CMK (cell line): ENCODE measurements at regions not wholly inside any gene's neighbourhood (a gene's known extent, or its start where the extent isn't known, plus 50 kb on each side); places are given as distances from the start of the nearest gene placed in this dataset.

Experiments
- DNase-seq: peaks from one replicate; pipeline ENCODE4 v3.0.0-alpha.2; 2010; ENCODE audit warnings: low read depth

DNA sequence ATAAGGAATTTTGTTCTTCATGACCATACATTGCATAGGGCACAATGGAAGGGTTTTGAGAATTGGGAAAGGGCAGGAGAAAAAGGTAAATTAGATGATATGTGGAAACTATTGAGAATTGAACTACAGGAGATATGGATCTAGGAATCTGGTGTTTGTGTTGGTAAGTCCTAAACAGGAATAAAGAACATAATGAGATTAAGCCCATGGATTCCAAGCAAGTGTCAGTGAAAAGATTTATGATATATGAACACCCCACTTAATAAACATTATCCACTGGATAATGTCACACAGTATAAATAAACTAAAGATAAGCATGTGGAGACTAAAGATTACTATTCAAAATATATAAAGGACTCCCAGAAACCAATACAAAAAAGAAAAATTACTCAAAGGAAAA lies 98.2 kb downstream of the TNFSF18 start:
- no peak for DNase-seq

GRCh38 chr1:172954476-172955150 lies 96.1 kb downstream of the TNFSF18 start:
- no peak for DNase-seq

GRCh38 chr1:172955161-172955815 lies 95.5 kb downstream of the TNFSF18 start:
- no peak for DNase-seq

- no peak for DNase-seq
Measured at GRCh38 chr1:172956871-172957270, 93.9 kb downstream of the TNFSF18 start.

DNA sequence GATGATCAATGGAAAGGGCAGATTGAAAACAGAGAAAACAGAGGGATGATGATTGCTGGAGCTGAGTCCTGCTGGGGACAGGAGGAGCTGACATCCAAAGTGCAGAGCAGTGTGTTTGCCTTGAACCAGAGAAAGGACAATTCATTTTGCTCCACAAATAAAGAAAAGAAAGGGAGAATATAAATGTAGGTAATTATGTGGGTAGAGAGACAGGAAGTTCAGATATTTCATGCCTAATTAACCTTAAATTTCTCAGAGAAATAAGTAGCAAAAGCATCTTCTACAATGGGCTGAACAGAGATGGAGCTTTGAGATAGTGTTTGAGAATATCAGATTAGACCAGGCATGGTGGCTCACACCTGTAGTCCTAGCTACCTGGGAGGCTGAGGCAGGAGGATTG lies 93.2 kb downstream of the TNFSF18 start:
- DNase-seq = no peak

GRCh38 chr1:172959571-172959970 lies 91.2 kb downstream of the TNFSF18 start:
- no peak for DNase-seq

- DNase-seq = no peak
Measured at GRCh38 chr1:172960019-172960418, 90.7 kb downstream of the TNFSF18 start.

DNA sequence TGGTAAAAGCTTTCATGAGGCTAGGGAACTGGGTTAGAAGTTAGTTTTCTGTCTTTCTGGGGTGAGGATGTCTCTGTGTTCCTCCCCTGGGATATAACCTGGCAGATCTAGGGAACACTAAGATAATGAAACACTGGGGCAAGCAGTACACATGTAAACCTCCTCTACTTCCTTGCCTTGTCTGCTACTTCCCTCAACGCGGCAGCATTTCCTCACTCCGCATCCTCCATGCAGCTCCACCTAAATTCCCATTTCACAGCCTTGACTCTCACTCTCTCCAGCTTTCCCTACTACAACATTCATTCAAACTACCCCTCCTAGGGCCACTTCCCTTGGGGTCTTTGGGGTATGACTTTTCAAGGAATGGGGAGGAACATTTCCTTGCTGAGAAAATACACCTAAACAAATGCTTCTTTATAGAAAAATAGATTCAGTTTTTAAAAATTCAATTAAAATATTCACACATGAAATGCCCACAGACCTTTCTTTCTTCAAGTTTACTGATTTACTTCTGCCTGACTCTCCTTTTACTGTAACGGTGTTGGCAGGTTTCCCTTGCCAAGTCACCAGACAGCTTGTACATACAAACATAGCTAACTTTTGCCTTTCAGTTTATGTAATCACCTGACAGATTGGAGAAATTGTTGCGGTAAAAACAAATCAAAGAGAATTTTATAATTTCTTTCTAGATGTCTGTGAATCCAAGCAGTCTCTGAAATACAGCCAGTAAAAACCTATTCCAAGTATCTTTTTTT lies 90.1 kb downstream of the TNFSF18 start:
- DNase-seq = no peak

DNA sequence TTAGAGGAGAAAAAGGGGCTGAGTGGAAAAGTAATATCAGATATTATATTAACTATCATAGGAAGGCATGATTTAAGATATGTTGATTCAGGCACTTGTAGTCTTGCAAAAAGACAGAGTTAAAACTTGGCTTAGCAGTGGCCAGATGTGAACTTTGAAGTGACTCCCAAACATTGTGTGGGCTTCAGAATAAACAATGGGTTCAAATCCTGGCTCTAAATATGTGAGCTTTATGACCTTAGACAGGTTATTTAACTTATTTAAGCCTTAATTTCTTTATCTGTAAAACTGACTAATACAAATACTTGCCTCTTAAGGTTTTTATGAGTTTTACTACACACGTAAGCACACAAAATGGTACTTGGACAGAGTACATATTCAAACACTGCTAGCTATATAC lies 85.9 kb downstream of the TNFSF18 start:
- no peak for DNase-seq

- no peak for DNase-seq
Measured at GRCh38 chr1:172966844-172967540, 83.7 kb downstream of the TNFSF18 start.

- no peak for DNase-seq
Measured at GRCh38 chr1:172967936-172968335, 82.8 kb downstream of the TNFSF18 start.

GRCh38 chr1:172969611-172970010 lies 81.1 kb downstream of the TNFSF18 start:
- no peak for DNase-seq

DNA sequence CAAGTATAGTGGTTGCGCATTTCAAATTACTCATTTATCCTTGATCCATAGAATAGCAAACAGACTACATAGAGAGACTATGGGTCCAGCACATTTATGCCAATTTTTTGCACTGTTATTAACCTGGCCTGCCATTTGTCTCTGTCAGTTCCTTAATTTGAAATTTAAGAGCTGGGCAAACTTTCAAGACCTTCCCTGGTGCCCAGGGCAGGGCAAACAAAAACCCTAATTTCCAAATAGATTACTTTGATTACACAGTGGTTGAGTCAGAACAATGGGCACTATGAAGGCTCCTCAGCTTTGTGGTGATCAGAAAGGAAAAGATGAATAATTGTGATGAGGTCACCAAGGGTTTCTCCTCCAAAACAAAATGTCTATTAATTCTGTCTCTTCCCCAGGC lies 80.6 kb downstream of the TNFSF18 start:
- no peak for DNase-seq

DNA sequence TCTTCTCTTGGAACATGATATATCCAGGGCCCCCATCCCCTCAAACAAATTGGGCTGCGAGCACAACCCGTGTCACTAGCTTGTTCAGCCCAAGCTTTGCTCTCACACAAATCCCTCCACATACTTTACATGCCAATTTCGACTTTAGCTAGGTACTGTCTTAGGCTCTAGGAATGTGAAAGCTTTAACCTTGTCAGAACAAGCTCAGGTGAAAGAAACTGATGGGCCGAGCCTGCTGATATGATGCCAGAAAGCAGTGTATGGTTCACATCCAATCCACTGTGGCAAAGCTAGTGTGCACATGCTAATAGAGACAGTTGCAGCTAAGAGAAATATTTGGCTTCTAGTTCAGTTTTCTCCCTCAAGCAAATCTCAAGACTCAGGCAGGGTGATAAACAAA lies 79.5 kb downstream of the TNFSF18 start:
- DNase-seq = no peak

DNA sequence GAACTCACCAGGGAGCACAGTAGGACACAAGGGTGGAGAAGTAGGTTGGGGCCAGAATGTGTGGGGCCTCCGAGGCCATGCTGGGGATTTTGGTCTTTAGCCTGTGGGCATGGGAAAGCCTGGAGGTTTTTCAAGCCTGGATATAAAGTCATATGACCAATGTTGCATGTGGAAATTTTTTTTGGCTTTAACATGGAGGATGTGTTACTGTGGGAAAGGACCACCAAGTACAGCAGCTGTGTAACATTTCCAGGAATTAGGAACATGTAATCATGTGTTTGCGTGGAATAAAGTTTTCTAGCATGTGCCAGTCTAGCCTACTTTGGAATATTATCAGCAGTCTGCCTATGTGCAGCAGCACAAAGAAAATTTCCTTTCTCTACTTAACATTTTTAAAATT lies 78.5 kb downstream of the TNFSF18 start:
- DNase-seq = no peak

- DNase-seq = no peak
Measured at GRCh38 chr1:172973424-172973823, 77.3 kb downstream of the TNFSF18 start.

DNA sequence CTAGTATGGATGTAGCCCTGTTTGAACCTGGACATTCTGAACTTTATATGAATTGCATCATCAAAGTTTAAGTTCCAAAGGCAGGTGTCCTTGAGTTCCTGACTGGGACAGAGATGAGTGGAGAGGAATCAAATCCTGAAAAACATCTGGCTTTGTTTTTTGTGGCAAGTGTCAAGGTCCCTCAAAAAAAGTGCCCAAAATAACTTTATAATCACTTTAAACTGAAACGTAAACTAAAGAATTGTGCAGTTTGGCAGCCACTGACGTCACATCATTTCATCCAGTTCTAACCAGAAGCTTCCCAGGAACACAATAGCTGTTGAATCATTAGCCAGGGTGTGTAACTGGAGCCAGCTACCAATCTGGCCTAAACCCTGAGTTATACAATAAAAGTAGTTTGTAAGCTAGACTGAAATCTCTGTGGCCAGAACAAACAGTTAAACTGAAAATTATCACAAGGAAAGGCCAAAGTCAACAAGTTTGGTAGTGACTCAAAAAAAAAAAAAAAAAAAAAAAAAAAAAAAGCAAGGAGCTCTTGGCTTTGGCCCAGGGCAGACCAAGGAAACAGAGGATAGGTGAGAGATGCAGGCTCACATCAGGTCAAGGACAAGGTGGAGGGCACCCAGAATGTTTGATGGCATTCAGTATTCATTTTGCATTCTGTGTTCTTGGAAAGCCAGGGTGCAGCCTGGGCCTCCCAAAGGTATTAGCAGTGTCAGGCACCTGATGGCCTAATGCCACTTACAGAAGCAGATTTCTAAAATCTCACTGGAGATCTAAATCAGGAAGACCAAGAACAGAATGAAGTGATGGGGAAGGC lies 74.3 kb downstream of the TNFSF18 start:
- no peak for DNase-seq

DNA sequence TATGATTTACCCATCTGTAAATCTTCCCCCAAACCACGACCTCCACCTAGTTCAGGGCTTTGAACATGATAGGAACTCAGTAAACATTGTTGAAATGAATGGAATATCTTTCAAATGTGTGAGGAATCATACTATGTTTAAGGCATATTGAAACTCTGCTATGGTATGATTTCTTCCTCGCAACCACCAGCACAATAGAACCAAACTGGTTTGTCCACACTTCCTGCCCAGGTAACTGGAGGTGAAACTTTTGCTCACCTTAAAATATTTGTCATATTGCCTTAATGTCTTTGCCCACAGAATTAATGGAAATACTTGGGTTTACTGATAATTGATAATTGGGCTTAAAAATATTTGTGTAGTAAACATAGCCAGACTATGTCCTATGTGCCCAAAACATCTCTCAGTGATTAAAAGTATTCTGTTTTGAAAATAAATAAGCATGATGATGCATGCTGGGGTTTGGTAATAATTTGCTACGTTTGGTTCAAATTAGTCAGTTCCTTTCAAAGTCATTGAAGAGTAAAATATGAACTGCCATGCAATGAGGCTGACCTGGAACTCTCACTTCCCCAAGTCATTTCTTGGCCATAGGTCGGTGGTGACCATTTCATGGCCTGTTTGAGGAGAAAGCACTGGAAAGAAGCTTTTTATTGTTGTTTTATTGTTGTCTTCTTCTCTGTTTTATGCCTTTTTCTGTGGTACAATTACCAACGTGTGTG lies 73.3 kb downstream of the TNFSF18 start:
- no peak for DNase-seq

DNA sequence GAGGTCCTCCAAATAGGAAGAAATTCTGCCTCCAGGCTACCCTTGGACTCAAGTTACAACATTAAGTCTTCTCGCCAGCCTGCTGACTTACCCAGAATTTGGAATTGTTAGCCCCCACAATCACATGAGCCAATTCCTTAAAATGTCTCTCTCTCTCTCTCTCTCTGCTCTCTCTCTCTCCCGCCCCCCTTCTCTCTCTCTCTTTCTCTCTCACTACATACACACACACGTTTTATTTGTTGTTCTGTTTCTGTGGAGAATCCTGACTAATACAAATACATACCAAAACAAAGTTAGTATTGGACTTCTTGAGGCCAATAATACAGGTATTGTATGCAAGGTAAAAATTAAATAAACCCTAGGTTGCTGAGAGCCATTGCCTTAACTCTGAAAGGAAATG lies 72.1 kb downstream of the TNFSF18 start:
- no peak for DNase-seq

DNA sequence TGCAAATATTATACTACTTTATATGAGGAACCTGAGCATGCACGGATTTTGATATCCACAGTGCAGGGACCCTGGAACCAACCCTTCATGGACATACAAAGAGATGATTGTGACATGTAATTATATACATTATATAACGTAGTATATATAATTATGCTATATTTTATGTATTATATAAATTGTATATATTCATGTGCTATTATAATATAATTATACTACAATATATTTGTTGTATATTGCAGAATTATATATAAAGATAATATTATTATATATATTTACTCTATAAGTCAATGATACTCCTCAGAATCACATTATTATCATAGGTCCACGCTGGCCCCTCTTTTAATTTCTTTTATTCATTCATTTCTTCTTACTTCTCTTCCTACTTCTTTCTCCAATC lies 70.9 kb downstream of the TNFSF18 start:
- DNase-seq = no peak

DNA sequence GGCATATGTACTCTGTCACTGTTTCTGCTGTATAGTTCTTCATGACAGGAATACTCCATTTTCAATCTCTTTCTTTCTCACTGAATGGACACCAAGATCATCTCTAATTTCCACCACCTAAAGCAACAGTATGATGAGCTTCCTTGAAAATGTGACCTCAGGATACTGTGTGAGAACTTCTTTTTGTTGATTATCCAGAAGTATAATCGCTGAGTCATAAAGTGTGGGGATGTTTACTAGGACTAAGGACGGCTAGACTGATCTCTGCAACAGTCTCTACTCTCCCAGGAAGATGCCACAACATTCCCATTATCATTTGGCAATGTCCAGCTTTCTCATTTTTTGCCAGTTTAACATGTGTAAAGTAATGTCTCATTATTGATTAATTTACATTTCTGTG lies 70.3 kb downstream of the TNFSF18 start:
- no peak for DNase-seq
